ENCODE measurements at regions not wholly inside any gene's neighbourhood (a gene's known extent, or its start where the extent isn't known, plus 50 kb on each side); places are given as distances from the start of the nearest gene placed in this dataset.

DNA sequence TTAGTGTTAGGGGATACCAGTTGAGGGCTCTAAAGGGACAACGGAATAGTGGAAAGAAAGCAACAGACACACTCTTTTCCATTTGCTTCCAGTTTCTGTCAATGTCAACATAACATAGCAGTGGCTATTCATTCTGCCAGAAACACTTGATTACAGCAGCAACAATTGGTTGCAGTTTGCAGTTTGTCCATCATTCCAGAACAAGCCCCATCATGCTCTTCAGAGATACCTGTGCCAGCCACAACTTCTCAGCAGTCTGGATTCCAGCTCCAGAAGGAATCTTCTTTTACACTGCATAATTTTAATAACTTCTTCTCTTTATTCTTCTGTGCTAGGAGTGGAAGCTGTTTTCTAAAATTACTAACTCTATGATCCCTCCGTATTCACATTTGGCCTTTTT lies 1521.4 kb downstream of the PLA2G4A start:
- H3K4me1 Mint-ChIP-seq (ENCODE audit: low read depth): no peaks in the 10 kb centered on the region
- intact Hi-C loops (cut with micrococcal nuclease): no loop called here
- H3K27me3 Mint-ChIP-seq: no peaks in the 10 kb centered on the region
- H3K4me3 Mint-ChIP-seq: no peak overlapping the region
- H3K36me3 Mint-ChIP-seq (ENCODE audit: low read depth): no peaks in the 10 kb centered on the region
- peaks cover 4% of the 10 kb centered on the region for H3K9me3 Mint-ChIP-seq
- no peak overlapping the region for H3K27ac Mint-ChIP-seq

DNA sequence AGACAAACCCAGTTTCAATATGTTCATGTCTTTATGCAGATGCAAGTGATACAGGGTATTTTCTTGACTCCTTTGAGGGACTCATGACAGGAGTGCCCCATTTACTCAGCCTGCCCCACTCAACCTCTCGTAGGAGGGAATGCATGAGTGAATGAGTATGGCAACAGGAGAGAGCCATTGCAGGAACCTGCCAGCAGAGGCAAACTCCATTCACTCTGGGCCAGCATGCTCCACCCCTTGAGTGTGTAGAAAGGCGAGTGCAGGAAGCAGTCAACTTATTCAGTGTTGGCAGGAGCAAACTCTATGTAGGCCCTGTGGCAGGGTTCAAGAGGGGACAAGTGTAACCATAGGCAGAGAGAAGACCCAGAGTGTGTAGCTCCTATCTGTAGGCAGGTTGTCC lies 1526.3 kb downstream of the PLA2G4A start:
- no peaks in the 10 kb centered on the region for H3K36me3 Mint-ChIP-seq (ENCODE audit: low read depth)
- H3K4me1 Mint-ChIP-seq (ENCODE audit: low read depth): no peaks in the 10 kb centered on the region
- no peak overlapping the region for H3K27ac Mint-ChIP-seq
- no peaks in the 10 kb centered on the region for H3K27me3 Mint-ChIP-seq
- peaks cover 50% of the 10 kb centered on the region for H3K9me3 Mint-ChIP-seq
- intact Hi-C loops (cut with micrococcal nuclease): no loop called here
- no peak overlapping the region for H3K4me3 Mint-ChIP-seq

DNA sequence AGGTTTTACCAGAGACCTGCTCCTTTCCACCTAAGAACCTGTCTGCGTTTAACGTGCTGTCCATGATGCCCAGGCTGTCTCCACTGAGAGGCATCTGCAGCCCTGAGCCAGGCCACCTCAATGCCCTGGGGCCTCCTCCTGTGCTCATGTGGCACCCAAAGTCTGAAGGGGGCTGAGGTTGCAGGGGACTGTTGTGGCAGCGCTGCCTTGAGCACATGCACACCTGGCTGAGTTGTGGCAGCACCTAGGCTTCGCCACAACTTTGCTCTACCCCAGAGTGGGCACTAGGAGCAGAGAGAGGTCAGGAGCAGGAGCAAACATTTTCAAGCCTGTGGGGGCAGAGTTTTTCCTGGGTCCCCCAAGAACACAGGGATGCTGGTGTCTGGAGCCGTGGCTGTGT lies 1527.1 kb downstream of the PLA2G4A start:
- no peaks in the 10 kb centered on the region for H3K27me3 Mint-ChIP-seq
- H3K9me3 Mint-ChIP-seq: peaks cover 50% of the 10 kb centered on the region
- H3K4me3 Mint-ChIP-seq: no peak overlapping the region
- no peaks in the 10 kb centered on the region for H3K4me1 Mint-ChIP-seq (ENCODE audit: low read depth)
- H3K36me3 Mint-ChIP-seq (ENCODE audit: low read depth): no peaks in the 10 kb centered on the region
- H3K27ac Mint-ChIP-seq: no peak overlapping the region
- intact Hi-C loops (cut with micrococcal nuclease): no loop called here

DNA sequence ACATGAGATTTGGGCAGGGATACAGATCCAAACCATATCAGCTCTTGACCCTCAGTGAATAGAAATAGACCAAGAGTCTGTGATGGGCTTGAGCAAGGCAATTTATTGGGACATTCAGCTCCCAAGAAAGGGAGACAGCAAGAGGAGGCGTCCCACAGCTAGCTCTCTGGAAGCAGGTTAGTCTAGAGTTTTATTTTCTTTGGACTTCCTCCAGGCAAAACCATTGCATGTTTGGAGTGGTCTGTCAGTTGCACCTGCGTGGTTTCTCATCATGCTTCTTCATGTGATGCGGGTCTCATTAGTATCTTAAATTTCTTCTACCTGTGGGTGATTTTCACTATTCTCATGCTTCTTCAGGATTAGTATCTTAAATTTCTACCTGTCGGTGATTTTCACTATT lies 1530.6 kb downstream of the PLA2G4A start:
- peaks cover 50% of the 10 kb centered on the region for H3K9me3 Mint-ChIP-seq
- no peak overlapping the region for H3K4me3 Mint-ChIP-seq
- H3K4me1 Mint-ChIP-seq (ENCODE audit: low read depth): no peaks in the 10 kb centered on the region
- H3K27me3 Mint-ChIP-seq: no peaks in the 10 kb centered on the region
- intact Hi-C loops (cut with micrococcal nuclease): no loop called here
- H3K27ac Mint-ChIP-seq: no peak overlapping the region
- H3K36me3 Mint-ChIP-seq (ENCODE audit: low read depth): no peaks in the 10 kb centered on the region

DNA sequence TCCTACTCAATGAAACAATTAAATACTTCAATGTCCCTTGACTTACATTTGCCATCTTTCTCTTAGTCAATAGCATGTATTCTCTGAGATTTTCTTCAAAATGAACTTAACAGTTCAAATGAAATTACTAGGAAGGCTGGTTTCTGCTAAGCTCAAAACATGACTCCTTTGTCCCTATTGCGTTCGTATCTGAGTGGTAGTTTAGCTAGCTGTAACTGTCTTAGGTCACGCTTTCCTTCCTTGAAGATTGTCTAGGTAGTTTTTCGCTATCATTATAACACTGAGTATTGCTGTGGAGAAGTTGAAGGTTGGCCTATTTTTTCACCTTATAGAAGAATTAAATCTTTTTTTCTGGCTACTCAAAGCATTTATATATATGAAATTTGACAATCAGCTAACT lies 1535.2 kb downstream of the PLA2G4A start:
- Mint-ChIP-seq H3K27me3 (no peaks in the 10 kb centered on the region), H3K4me1 (ENCODE audit: low read depth) (no peaks in the 10 kb centered on the region), H3K9me3 (peaks cover 20% of the 10 kb centered on the region), H3K4me3 (no peak overlapping the region), H3K36me3 (ENCODE audit: low read depth) (no peaks in the 10 kb centered on the region), H3K27ac (no peak overlapping the region)
- intact Hi-C loops (cut with micrococcal nuclease): no loop called here

DNA sequence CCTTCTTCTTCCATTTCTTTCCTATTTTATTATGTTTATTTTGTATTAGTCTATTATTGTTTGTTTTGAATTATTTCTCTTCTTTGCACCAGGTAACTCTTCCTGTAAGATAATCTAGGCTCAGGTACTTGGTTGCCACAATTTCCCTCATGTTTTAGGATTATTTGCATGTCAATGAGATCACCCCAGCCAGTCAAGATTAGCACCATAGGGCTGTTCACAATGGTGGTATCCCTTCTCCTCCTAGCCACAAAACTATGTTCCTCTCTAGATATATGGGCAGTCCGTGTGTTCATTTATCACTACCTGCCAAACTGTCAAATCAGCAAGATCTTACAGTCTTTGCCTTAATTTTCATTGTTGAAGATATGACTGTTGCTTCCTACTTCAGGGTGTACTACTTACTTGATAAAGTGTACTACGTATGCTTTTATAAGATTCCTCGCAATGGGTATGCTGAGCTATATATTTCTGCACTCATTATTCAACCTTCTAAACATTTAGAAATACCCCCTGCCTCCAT lies 1536.2 kb downstream of the PLA2G4A start:
- H3K36me3 Mint-ChIP-seq (ENCODE audit: low read depth): no peaks in the 10 kb centered on the region
- no peaks in the 10 kb centered on the region for H3K4me1 Mint-ChIP-seq (ENCODE audit: low read depth)
- H3K4me3 Mint-ChIP-seq: no peak overlapping the region
- intact Hi-C loops (cut with micrococcal nuclease): no loop called here
- H3K27ac Mint-ChIP-seq: no peak overlapping the region
- H3K27me3 Mint-ChIP-seq: no peaks in the 10 kb centered on the region
- H3K9me3 Mint-ChIP-seq: peaks cover 10% of the 10 kb centered on the region

DNA sequence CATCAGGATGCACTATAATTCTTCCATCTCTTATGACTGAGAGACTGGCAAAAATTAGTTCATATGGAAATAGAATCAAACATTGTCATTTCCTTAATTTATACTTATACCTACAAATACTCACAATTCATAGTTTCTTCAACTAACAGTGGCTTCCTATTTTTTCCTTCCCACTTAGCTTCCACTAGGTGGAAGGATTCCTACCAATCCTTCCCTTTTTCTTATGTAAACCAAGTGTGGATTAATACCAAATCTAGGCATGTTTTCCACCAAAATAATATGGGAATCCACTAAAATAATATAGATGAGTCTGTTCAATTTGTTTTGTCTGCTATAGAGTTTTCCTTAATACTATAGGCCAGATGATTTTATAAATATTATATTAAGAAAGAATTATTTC lies 1537.1 kb downstream of the PLA2G4A start:
- H3K4me3 Mint-ChIP-seq: no peak overlapping the region
- peaks cover 9% of the 10 kb centered on the region for H3K9me3 Mint-ChIP-seq
- no peaks in the 10 kb centered on the region for H3K27me3 Mint-ChIP-seq
- no peak overlapping the region for H3K27ac Mint-ChIP-seq
- intact Hi-C loops (cut with micrococcal nuclease): no loop called here
- H3K4me1 Mint-ChIP-seq (ENCODE audit: low read depth): no peaks in the 10 kb centered on the region
- no peaks in the 10 kb centered on the region for H3K36me3 Mint-ChIP-seq (ENCODE audit: low read depth)

DNA sequence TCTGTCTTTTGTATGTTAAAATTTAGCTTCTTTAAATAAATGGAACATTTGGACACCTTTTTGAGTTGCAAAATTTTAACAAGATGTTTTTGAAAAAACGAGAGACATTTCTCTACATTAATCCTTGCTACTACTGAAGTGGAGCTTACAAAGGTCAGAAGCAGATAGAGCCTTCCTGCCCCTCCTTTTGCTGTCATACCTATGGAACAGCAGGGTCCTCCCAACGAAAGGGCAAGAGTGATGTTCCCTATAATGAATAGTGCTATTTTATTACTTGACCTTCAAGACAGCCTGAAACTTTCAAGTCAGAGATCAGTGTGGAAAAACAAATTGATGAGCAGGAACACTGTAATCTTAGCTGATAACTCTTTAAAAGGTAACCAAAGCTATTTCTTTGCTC lies 1538.9 kb downstream of the PLA2G4A start:
- H3K27me3 Mint-ChIP-seq: no peaks in the 10 kb centered on the region
- intact Hi-C loops (cut with micrococcal nuclease): no loop called here
- peaks cover 9% of the 10 kb centered on the region for H3K9me3 Mint-ChIP-seq

DNA sequence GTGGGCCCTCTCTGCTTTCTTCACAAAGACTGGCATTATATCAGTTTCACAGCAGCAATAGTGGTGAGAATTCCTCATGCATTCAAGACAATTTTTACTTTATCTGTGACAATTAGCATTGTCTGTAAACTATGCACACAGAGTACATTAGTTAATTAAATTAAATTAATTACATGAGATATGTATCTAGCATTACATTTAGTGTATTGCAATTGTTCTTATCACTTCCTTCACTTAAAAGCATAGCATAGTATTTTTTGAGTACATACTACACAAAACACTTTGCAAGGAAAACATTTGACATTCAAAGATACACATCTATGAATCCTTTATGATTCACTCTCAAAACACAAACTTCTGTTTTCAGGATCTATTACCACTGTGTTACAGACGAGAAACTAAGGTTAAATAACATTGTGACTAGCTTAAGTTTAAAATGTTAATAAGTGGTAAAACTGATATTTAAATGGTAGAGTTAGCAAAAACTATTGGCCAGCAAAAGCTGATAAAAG lies 1542.6 kb downstream of the PLA2G4A start:
- Mint-ChIP-seq H3K36me3 (ENCODE audit: low read depth) (no peaks in the 10 kb centered on the region), H3K4me3 (no peak overlapping the region), H3K27ac (no peak overlapping the region), H3K9me3 (no peaks in the 10 kb centered on the region), H3K4me1 (ENCODE audit: low read depth) (no peaks in the 10 kb centered on the region), H3K27me3 (no peaks in the 10 kb centered on the region)
- intact Hi-C loops (cut with micrococcal nuclease): no loop called here

More for the DNA sequence above, 1538.9 kb downstream of the PLA2G4A start:
- no peak overlapping the region for H3K27ac Mint-ChIP-seq
- no peaks in the 10 kb centered on the region for H3K36me3 Mint-ChIP-seq (ENCODE audit: low read depth)
- no peak overlapping the region for H3K4me3 Mint-ChIP-seq
- H3K4me1 Mint-ChIP-seq (ENCODE audit: low read depth): no peaks in the 10 kb centered on the region

DNA sequence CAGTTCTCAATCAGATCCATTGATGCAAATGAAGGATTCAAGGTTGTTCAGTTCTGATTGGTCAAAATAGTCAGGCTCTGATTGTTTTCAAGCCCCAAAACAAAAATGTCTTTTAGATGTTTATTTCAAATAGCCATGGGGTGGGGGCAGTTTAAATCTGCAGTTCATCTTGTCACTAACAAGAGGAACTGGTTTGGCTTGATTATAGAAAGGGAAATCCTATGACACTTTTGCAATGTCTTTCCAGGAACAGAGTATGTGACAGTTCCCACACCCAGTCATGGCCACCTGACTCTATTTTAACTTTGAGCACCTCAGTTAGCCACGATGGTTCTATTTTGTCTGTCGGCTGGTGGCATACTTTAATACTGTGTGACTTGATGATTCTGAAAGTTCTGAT lies 1544.1 kb downstream of the PLA2G4A start:
- Mint-ChIP-seq H3K4me1 (ENCODE audit: low read depth) (no peaks in the 10 kb centered on the region), H3K27me3 (no peaks in the 10 kb centered on the region), H3K36me3 (ENCODE audit: low read depth) (no peaks in the 10 kb centered on the region), H3K4me3 (no peak overlapping the region), H3K27ac (no peak overlapping the region), H3K9me3 (peaks cover 9% of the 10 kb centered on the region)
- intact Hi-C loops (cut with micrococcal nuclease): no loop called here

DNA sequence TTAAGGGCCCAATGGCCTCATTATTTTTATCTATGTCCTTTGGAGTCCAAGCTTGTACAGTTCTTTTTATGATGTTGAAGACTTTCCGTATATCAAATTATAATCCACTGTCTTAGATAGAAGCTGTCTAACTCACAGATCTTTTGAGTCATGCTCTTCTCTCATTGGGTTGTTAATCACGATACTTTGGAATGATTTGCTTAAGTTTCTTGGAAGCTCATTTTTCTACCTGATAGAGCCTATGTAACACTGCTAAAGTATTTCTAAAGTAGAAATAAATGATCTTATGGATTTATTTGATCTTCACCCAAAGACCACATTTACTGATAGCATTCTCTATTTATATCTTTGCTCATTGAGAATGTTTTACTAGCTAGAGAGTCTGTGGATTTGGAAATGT lies 1554.1 kb downstream of the PLA2G4A start:
- H3K36me3 Mint-ChIP-seq (ENCODE audit: low read depth): no peaks in the 10 kb centered on the region
- peaks cover 18% of the 10 kb centered on the region for H3K9me3 Mint-ChIP-seq
- H3K27me3 Mint-ChIP-seq: no peaks in the 10 kb centered on the region
- H3K27ac Mint-ChIP-seq: no peak overlapping the region
- intact Hi-C loops (cut with micrococcal nuclease): no loop called here
- H3K4me3 Mint-ChIP-seq: no peak overlapping the region
- H3K4me1 Mint-ChIP-seq (ENCODE audit: low read depth): no peaks in the 10 kb centered on the region

DNA sequence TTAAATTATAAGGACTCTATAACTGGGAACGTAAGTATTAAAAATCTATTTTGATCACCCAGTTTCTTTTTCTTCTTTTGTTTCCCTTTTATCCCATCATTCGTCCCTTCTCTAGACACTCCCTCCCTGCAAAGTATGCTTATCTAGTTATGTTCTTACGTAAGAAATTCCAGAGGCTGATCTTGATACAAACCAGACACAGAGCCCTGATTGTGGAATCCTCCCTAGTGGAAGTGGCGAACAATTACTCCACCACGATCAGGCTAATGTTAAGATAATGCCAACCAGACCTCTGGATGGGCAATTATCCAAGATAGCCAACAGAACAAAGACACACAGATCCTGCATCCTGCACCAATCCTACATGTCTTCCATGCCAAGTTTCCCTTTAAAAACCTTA lies 1557.4 kb downstream of the PLA2G4A start:
- no peaks in the 10 kb centered on the region for H3K27me3 Mint-ChIP-seq
- H3K4me1 Mint-ChIP-seq (ENCODE audit: low read depth): no peaks in the 10 kb centered on the region
- intact Hi-C loops (cut with micrococcal nuclease): no loop called here
- H3K36me3 Mint-ChIP-seq (ENCODE audit: low read depth): no peaks in the 10 kb centered on the region
- no peak overlapping the region for H3K4me3 Mint-ChIP-seq
- no peaks in the 10 kb centered on the region for H3K9me3 Mint-ChIP-seq
- no peak overlapping the region for H3K27ac Mint-ChIP-seq

DNA sequence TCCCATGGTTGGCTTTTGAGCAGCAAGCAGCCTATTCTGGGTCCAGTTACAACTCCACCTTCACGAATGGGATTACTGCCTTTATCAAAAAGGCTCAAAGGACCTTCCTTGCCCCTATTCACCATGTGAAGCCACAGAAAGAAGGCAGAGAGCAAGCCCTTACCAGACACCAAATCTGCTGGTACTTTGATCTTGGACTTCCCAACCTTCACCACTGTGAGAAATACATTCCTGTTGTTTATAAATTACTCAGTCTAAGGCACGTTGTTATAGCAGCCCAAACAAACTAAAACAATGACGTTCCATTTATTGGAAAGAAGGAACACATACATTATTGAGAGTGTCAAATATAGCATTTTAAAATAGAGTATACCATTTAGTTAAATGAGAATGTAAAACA lies 1557.9 kb downstream of the PLA2G4A start:
- no peak overlapping the region for H3K27ac Mint-ChIP-seq
- no peaks in the 10 kb centered on the region for H3K4me1 Mint-ChIP-seq (ENCODE audit: low read depth)
- peaks cover 4% of the 10 kb centered on the region for H3K9me3 Mint-ChIP-seq
- no peaks in the 10 kb centered on the region for H3K27me3 Mint-ChIP-seq
- H3K4me3 Mint-ChIP-seq: no peak overlapping the region
- intact Hi-C loops (cut with micrococcal nuclease): no loop called here
- H3K36me3 Mint-ChIP-seq (ENCODE audit: low read depth): no peaks in the 10 kb centered on the region

DNA sequence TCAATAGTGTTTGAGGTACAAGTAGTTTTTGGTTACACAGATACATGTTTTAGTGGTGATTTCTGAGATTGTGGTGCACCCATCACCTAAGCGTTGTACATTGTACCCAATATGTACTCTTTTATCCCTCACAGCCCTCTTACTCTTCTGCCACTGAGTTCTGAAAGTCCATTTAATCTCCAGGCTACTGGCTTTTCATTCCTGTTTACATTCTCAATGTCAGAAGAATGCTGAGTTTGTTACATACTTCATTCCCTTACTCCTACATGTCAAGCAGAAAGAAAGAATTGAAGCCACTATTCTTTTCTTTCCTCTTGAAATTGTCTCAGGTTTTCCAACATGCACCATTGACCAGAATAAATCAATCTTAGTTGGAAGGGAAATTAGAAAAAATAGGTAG lies 1565.9 kb downstream of the PLA2G4A start:
- Mint-ChIP-seq H3K4me3 (no peak overlapping the region), H3K4me1 (ENCODE audit: low read depth) (no peaks in the 10 kb centered on the region), H3K27ac (no peak overlapping the region), H3K9me3 (peaks cover 42% of the 10 kb centered on the region), H3K27me3 (no peaks in the 10 kb centered on the region), H3K36me3 (ENCODE audit: low read depth) (no peaks in the 10 kb centered on the region)
- intact Hi-C loops (cut with micrococcal nuclease): no loop called here

DNA sequence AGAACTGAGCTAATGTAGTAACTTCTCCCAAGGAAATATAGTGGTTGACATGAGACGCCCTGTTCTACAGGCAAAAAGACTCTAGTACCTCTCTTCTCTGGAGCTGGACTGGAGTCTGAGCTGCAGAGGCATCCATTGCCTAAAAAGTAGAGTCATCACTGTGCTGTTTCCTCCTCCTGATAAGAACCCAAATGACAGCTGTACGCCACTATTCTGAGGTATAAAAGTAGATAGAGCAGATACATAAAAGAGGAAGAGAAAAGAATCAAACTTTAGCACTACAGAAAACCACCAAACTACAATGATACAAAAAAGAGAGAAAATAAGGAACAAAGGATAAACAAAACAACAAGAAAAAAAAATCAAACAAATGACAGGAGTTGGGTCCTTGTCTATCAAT lies 1568.8 kb downstream of the PLA2G4A start:
- Mint-ChIP-seq H3K36me3 (ENCODE audit: low read depth) (no peaks in the 10 kb centered on the region), H3K9me3 (peaks cover 41% of the 10 kb centered on the region), H3K4me1 (ENCODE audit: low read depth) (no peaks in the 10 kb centered on the region), H3K27me3 (no peaks in the 10 kb centered on the region), H3K27ac (no peak overlapping the region), H3K4me3 (no peak overlapping the region)
- intact Hi-C loops (cut with micrococcal nuclease): no loop called here

Measured in dendritic cell treated with granulocyte-macrophage colony-stimulating factor and Interleukin-4, amounts not matched to agents 40 ng/mL and 50 ng/mL, for 4 days (primary cell).